GM18499 (cell line): ENCODE measurements at regions not wholly inside any gene's neighbourhood (a gene's known extent, or its start where the extent isn't known, plus 50 kb on each side); places are given as distances from the start of the nearest gene placed in this dataset.

Experiments
- ATAC-seq: cut with Tn5 transposase; IDR thresholded peaks from one replicate; pipeline ENCODE4 v1.9.1; 2021; ENCODE audit warnings: moderate number of reproducible peaks; ENCODE audit not compliant: insufficient read depth, unreplicated experiment

GRCh38 chr11:32039149-32039548 lies 51.7 kb upstream of the RCN1 start:
- no peak for ATAC-seq

GRCh38 chr11:32034680-32035079 lies 56.2 kb upstream of the RCN1 start:
- no peak for ATAC-seq

DNA sequence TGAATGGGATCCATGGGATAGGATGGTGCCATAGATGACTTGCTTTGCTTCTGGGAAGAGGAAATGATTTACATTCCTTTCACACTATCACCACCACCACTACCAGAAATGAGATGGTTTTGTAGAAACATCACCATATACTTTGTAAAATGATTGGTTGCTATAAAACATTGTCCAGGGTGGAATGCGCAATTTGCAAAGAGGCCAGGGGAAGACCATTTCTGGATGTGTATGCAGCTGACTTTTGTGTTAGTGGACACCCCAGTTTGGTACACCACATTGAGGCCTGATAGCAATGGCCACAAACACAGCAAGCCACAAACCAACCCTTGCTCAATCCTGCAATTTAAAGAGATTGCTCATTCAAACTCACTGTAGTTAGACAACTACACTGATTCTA lies 56.7 kb upstream of the RCN1 start:
- no peak for ATAC-seq

DNA sequence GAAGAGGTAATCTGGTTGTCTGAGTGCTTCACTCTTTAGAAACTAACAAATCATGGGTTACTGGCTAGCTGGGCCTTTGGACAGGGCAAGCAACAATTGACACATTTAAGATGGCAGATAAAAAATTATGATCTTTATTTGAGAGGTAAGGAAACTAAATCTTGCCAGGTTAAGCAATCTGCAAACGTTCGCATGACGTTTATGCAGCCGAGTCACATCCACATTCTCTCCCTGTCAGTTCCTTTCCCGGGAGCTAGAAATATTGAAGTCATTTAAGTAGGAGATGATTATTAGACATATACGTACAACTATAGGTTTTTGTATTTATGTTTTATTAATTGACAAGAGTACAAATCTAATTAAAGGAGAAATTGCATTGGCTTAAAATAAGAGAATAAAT lies 57.4 kb upstream of the RCN1 start:
- no peak for ATAC-seq

GRCh38 chr11:32033067-32033466 lies 57.8 kb upstream of the RCN1 start:
- ATAC-seq: no peak

DNA sequence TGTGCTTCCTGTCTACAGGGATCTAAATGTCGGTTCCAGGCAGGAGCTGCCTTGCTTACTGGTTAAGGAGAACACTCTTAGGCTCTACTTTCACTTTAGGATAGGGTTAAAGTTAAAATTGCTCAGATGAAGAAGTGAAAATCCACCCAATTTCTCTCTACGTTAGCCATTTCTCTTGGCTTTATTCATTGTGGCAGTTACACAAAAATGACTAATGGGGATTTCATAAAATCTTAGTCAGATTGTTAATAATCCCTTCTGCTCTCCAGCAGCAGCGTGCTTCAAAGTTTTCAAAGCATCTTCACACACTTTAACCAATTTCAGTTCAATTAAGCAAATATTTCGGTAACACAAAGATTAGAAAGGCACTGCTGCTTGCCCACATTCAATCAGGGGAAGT lies 58.4 kb upstream of the RCN1 start:
- ATAC-seq: no peak

- no peak for ATAC-seq
Measured at GRCh38 chr11:32032052-32032451, 58.8 kb upstream of the RCN1 start.

DNA sequence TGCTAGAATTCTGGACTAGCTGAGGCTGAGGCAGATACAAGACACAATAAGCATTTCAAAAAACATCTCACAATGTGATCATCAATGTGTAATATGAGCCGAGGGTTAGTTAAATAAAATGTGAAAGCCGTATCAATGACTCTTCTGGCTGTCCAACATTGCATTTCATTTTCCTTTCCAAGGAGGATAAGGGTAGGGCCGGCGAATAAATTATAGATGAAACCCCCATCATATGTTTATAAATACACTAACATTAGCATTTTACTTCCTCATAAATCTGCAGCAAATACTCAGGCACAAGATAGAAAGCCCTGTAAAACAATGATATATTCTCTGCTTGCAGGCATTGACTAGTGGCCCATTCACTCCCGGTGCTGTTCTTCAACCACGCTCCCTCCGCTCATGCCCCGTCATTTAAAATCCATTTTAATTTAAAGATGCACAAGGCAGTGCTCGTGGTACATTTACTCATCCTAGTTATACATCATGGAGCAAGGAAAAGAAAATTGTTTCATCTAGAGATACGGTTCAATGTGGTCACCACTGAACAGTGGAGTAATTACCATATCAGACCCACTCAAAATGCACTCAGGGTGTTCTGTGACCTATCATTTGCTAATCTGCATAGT lies 59.9 kb upstream of the RCN1 start:
- no peak for ATAC-seq

DNA sequence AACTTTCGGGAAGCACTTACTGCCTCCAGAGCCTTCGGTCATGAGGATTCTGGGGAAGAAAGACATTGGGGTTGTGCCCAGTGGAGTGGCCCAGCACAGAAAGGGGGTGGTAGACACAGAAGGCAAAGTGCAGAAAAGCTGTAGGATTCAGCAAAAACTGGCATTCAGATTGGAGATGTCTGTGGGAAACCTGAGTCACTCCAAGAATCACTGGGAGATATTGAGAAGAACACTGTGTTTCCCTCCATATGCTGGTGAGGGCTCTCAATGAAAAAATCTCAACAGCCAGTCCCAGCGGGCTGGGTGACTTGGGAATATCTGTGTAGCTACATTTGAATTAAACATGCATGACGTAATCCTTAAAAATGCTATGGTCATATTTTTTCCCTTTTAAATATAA lies 61.2 kb upstream of the RCN1 start:
- ATAC-seq: no peak

- no peak for ATAC-seq
Measured at GRCh38 chr11:32028201-32028600, 62.7 kb upstream of the RCN1 start.

GRCh38 chr11:32026766-32027165 lies 64.1 kb upstream of the RCN1 start:
- ATAC-seq: no peak

GRCh38 chr11:32024948-32025347 lies 65.9 kb upstream of the RCN1 start:
- ATAC-seq: no peak

- no peak for ATAC-seq
Measured at GRCh38 chr11:32023370-32024305, 67.2 kb upstream of the RCN1 start.

DNA sequence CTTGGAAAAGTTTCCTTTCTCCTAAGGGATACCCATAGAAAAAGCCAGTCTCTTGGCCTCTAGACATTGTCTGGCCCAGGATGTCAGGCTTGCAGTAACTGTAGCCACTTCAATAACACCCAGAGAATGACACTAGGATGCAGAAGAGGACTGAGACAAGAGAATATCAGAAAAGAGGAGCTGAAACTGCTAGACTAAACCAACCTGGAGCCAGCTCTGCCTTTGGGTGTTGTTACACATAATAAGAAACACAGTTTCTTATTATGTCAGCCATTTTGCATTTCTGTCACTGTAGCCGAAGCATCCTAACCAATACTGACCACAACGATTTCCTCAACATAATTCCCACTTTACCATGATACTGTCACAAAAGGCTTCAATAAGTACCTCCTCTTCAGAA lies 72.2 kb upstream of the RCN1 start:
- no peak for ATAC-seq

- ATAC-seq: no peak
Measured at GRCh38 chr11:32016111-32016510, 74.8 kb upstream of the RCN1 start.

GRCh38 chr11:32015427-32015826 lies 75.4 kb upstream of the RCN1 start:
- no peak for ATAC-seq

DNA sequence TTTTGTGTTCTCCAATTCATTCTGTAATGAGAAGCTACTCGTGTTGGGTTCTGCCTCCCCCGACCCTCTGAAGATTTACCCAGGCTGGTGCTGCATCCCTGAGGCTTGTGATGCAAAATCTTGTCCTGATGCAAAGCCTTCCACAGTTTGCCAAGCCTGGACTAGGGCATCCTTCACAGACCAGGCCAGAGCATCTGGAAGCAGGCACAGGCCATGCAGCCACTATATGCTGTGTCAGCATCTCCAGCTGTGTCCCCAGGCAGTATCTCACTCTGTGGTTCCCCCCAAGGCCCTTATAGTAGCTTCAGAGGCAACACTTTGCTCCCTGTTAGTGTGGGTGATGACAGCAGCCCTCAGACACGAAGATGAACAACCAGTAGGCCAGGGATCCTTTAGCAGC lies 77.3 kb upstream of the RCN1 start:
- ATAC-seq: no peak

GRCh38 chr11:32012049-32012448 lies 78.8 kb upstream of the RCN1 start:
- no peak for ATAC-seq

- ATAC-seq: no peak
Measured at GRCh38 chr11:32008880-32009551, 81.9 kb upstream of the RCN1 start.

- ATAC-seq: peak; percentile 65
Measured at GRCh38 chr11:32006799-32007388, 84.0 kb upstream of the RCN1 start.
